BJ (cell line): ENCODE measurements at regions not wholly inside any gene's neighbourhood (a gene's known extent, or its start where the extent isn't known, plus 50 kb on each side); places are given as distances from the start of the nearest gene placed in this dataset.

Experiments
- CTCF ChIA-PET: fragments of 350-600 bp; formaldehyde crosslinking; extraction: SDS; loops from one replicate; lab custom pipeline; 2021; ENCODE audit warnings: antibody characterized with exemption, inconsistent platforms; lab: Yijun Ruan, JAX
- POLR2A ChIA-PET: fragments of 300-600 bp; sonication (Branson Sonifier 250); formaldehyde crosslinking; extraction: SDS; loops from one replicate; lab custom pipeline; 2021; ENCODE audit warnings: antibody characterized with exemption; lab: Charles Lee
- DNase-seq: peaks from one replicate; pipeline ENCODE4 v3.0.0-alpha.2; 2011; ENCODE audit warnings: low read depth
- H3K27me3 ChIP-seq: 2 replicates; pipeline ENCODE4 v1.6.0; 2011; ENCODE audit warnings: low read length; ENCODE audit not compliant: control insufficient read depth, insufficient read depth
- H3K36me3 ChIP-seq: 2 replicates; pipeline ENCODE4 v1.5.1; 2011; ENCODE audit warnings: low read length; ENCODE audit not compliant: control insufficient read depth, insufficient read depth
- H3K4me3 ChIP-seq: 2 replicates; pipeline ENCODE4 v1.5.1; 2011; ENCODE audit warnings: low read depth, mild to moderate bottlenecking, control low read depth, low read length
- CTCF ChIP-seq: IDR thresholded peaks from 2 replicates; pipeline ENCODE4 v1.5.1; 2011; ENCODE audit warnings: low read depth, mild to moderate bottlenecking, control low read depth, inconsistent platforms, low read length, moderate library complexity; ENCODE audit not compliant: insufficient read depth

- H3K27me3 ChIP-seq = peaks cover 11% of the 10 kb centered on the region
- ChIA-PET CTCF (no interaction called here), POLR2A (no interaction called here)
Observed at GRCh38 chr17:77686903-77687302, 271.6 kb upstream of the TNRC6C start.

GRCh38 chr17:77687417-77687816, 271.1 kb upstream of the TNRC6C start:
- H3K36me3 ChIP-seq = no peaks in the 10 kb centered on the region
- POLR2A ChIA-PET = no interaction called here
- no peak for TF ChIP-seq CTCF

More at GRCh38 chr17:77686903-77687302, 271.6 kb upstream of the TNRC6C start:
- Histone ChIP-seq H3K36me3 (no peaks in the 10 kb centered on the region), H3K4me3 (no peak overlapping the region)
- DNase-seq = no peak
- no peak for TF ChIP-seq CTCF

GRCh38 chr17:77687921-77688320, 270.6 kb upstream of the TNRC6C start:
- ChIA-PET POLR2A (no interaction called here), CTCF (no interaction called here)
- no peak overlapping the region for H3K4me3 ChIP-seq
- TF ChIP-seq CTCF = no peak
- peaks cover 11% of the 10 kb centered on the region for H3K27me3 ChIP-seq
- DNase-seq = no peak
- no peaks in the 10 kb centered on the region for H3K36me3 ChIP-seq

More at GRCh38 chr17:77687417-77687816, 271.1 kb upstream of the TNRC6C start:
- DNase-seq = no peak
- no peak overlapping the region for H3K4me3 ChIP-seq
- H3K27me3 ChIP-seq = peaks cover 11% of the 10 kb centered on the region
- CTCF ChIA-PET = no interaction called here

GRCh38 chr17:77688369-77688768, 270.1 kb upstream of the TNRC6C start:
- CTCF ChIA-PET = no interaction called here
- Histone ChIP-seq H3K36me3 (no peaks in the 10 kb centered on the region), H3K27me3 (peaks cover 12% of the 10 kb centered on the region), H3K4me3 (no peak overlapping the region)
- POLR2A ChIA-PET = no interaction called here
- no peak for DNase-seq
- TF ChIP-seq CTCF = no peak

- no peak for TF ChIP-seq CTCF
- ChIA-PET POLR2A (no interaction called here), CTCF (interaction anchor here (0.7 to 0.8 kb wide), 2 partner anchors 147 to 148 kb away, joined by 3 to 4 read pairs; no protein-coding TSS in a partner anchor)
- peaks cover 12% of the 10 kb centered on the region for H3K27me3 ChIP-seq
- H3K36me3 ChIP-seq = no peaks in the 10 kb centered on the region
- H3K4me3 ChIP-seq = no peak overlapping the region
- DNase-seq = no peak
Observed at GRCh38 chr17:77690271-77691161, 268.0 kb upstream of the TNRC6C start.
